ENCODE measurements at regions not wholly inside any gene's neighbourhood (a gene's known extent, or its start where the extent isn't known, plus 50 kb on each side); places are given as distances from the start of the nearest gene placed in this dataset.

GRCh38 chr18:37711766-37712505 is 146.3 kb upstream of the CELF4 start:
- H3K4me1 ChIP-seq (ENCODE audit: control insufficient read depth in 2 of 3, insufficient read depth in 2 of 3, low read depth in 1 of 3, low read length in 3 of 3): peaks cover 0 to 4% (median 2%) of the 10 kb centered on the region in 3 donors
- H3K27ac ChIP-seq (ENCODE audit: low read depth in 2 of 2, low read length in 2 of 2): no peak overlapping the region
- H3K9me3 ChIP-seq (ENCODE audit: control insufficient read depth in 2 of 3, insufficient read depth in 1 of 3, low read length in 3 of 3): no peaks in the 10 kb centered on the region
- FAIRE-seq (no peak), DNase-seq (no peak)
- TF ChIP-seq CTCF (IDR thresholded peaks at IDR 0.05; ENCODE audit: borderline replicate concordance, extremely low read depth, insufficient read depth): no peak
- H3K9ac ChIP-seq (ENCODE audit: low read length in 3 of 3): no peak overlapping the region
- no peak overlapping the region for H3K4me3 ChIP-seq (ENCODE audit: low read length in 3 of 3)
- H3K36me3 ChIP-seq (ENCODE audit: control insufficient read depth in 2 of 3, insufficient read depth in 3 of 3, low read length in 3 of 3): no peaks in the 10 kb centered on the region
- intact Hi-C loops (cut with DNase I): no loop called here
- no peaks in the 10 kb centered on the region for H3K27me3 ChIP-seq (ENCODE audit: control insufficient read depth, insufficient read depth, low read length)

GRCh38 chr18:37710726-37711125 is 145.1 kb upstream of the CELF4 start:
- FAIRE-seq (no peak), DNase-seq (peak in 2 of 5 donors; percentile 9 to 34)
- Histone ChIP-seq H3K36me3 (ENCODE audit: control insufficient read depth in 2 of 3, insufficient read depth in 3 of 3, low read length in 3 of 3) (no peaks in the 10 kb centered on the region), H3K27me3 (ENCODE audit: control insufficient read depth, insufficient read depth, low read length) (no peaks in the 10 kb centered on the region), H3K9me3 (ENCODE audit: control insufficient read depth in 2 of 3, insufficient read depth in 1 of 3, low read length in 3 of 3) (no peaks in the 10 kb centered on the region), H3K4me3 (ENCODE audit: low read length in 3 of 3) (no peak overlapping the region), H3K27ac (ENCODE audit: low read depth in 2 of 2, low read length in 2 of 2) (no peak overlapping the region), H3K9ac (ENCODE audit: low read length in 3 of 3) (no peak overlapping the region), H3K4me1 (ENCODE audit: control insufficient read depth in 2 of 3, insufficient read depth in 2 of 3, low read depth in 1 of 3, low read length in 3 of 3) (peaks cover 0 to 4% (median 0%) of the 10 kb centered on the region in 3 donors)
- TF ChIP-seq CTCF (IDR thresholded peaks at IDR 0.05; ENCODE audit: borderline replicate concordance, extremely low read depth, insufficient read depth): no peak
- intact Hi-C loops (cut with DNase I): no loop called here

- Histone ChIP-seq H3K36me3 (ENCODE audit: control insufficient read depth in 2 of 3, insufficient read depth in 3 of 3, low read length in 3 of 3) (no peaks in the 10 kb centered on the region), H3K9me3 (ENCODE audit: control insufficient read depth in 2 of 3, insufficient read depth in 1 of 3, low read length in 3 of 3) (no peaks in the 10 kb centered on the region), H3K27ac (ENCODE audit: low read depth in 2 of 2, low read length in 2 of 2) (no peak overlapping the region), H3K9ac (ENCODE audit: low read length in 3 of 3) (no peak overlapping the region), H3K4me1 (ENCODE audit: control insufficient read depth in 2 of 3, insufficient read depth in 2 of 3, low read depth in 1 of 3, low read length in 3 of 3) (peaks cover 0 to 4% (median 0%) of the 10 kb centered on the region in 3 donors), H3K27me3 (ENCODE audit: control insufficient read depth, insufficient read depth, low read length) (no peaks in the 10 kb centered on the region), H3K4me3 (ENCODE audit: low read length in 3 of 3) (no peak overlapping the region)
- FAIRE-seq: no peak
- no peak for TF ChIP-seq CTCF (IDR thresholded peaks at IDR 0.05; ENCODE audit: borderline replicate concordance, extremely low read depth, insufficient read depth)
- DNase-seq: no peak
- intact Hi-C loops (cut with DNase I): no loop called here
Observed at GRCh38 chr18:37709740-37710139, 144.1 kb upstream of the CELF4 start.
